Stimulated activated CD8-positive, alpha-beta memory T cell treated with anti-CD3 and anti-CD28 coated beads, Interleukin-7, amount 100 ng/mL, for 1 hour (primary cell): ENCODE measurements at regions not wholly inside any gene's neighbourhood (a gene's known extent, or its start where the extent isn't known, plus 50 kb on each side); places are given as distances from the start of the nearest gene placed in this dataset.
A peak's percentile ranks its signal among the peaks of the same experiment; 100 is the strongest.

ENCODE experiments used
- DNase-seq, 2 donors: peaks; one replicate each; pipeline ENCODE4 v3.0.0-alpha.2; 2020; ENCODE audit warnings: low read depth in 2 of 2

GRCh38 chr14:97575677-97576076 is 778.5 kb downstream of the VRK1 start:
- no peak for DNase-seq

- DNase-seq, result no peak
These were observed 781.9 kb downstream of the VRK1 start for GRCh38 chr14:97578982-97579548.

GRCh38 chr14:97581016-97581415 is 783.8 kb downstream of the VRK1 start:
- no peak for DNase-seq

DNA sequence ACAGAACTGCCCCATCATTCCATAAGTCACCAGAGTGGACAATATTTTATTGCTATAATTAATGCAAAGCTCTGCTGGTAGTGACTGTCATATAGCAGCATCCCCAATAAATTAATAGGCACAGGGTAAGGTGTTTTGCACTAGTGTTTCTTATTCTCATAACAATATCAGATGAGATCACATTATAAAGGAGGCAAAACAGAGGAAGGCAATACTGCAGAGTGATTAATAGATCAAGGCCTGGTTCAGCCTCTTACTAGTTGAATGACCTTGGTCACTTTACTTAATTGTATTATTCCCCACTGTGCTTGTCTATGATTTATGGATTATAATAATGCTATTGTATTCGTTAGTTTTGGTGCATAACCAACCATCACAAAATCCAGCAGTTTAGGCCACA is 784.8 kb downstream of the VRK1 start:
- no peak for DNase-seq

DNA sequence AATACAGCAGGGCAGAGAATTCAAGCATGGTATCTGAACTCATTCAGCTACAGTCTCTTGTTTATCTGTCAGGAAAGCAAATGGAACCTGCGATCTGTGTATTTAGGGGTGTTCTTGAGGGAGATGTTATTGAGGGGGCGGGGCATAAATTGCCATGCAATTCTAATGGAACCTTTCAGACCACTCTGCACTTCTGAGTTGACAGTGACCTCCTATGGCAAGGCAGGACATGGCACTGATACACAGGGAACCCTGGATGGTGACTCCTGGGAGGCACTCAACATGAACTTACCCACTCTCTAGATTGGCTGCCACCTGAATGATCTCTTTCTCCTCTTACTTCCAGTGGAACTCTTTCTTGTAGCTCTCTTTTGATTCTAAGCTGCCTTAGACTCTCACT is 787.3 kb downstream of the VRK1 start:
- DNase-seq, result no peak

DNA sequence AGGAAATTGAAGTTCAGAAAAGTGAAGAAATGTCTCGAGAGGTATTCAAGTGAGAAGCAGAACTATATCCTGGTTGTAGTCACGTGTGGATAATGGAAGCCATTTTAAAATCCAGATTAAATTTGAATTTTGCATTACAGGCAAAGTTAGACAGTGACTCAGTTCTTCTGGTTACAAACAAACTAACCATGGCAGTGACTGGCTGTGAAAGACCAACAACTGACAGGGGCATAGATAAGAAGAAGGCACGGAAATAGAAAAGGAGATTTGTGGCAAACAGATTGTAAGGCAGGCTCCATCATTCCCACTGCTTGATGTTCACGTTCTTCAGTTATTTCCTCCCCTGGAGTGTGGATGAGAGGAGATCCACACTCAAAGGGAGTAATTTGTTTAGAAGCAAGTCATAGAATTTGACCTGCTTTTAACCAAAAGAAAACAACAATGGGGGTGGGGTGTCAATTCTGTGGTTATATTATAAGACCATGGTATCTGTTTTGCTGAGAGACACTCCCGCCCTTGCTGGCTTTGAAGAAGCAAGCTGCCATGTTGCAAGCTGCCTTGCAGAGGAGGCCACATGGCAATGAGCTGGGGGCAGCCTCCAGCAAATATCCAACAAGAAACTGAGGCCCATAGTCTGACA is 795.3 kb downstream of the VRK1 start:
- DNase-seq, result no peak

DNA sequence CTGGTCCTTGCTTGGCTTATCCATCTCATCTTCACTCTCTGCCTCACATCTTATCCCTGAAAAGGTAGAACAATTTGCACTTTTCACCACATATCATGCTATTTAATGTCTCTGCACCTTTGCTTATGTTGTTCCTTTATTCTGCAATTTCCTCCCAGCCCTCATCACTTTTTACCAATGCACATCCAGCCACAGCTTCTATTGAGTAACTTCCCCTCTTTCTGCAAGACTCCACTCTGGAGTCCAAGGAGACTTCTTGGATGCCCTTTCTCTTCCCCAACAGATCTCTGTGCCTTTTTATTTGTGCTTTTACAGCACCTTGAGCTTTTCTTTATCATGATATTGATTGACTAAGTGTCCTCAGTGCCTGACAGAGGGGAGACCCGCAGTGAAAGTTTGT is 797.1 kb downstream of the VRK1 start:
- no peak for DNase-seq

DNA sequence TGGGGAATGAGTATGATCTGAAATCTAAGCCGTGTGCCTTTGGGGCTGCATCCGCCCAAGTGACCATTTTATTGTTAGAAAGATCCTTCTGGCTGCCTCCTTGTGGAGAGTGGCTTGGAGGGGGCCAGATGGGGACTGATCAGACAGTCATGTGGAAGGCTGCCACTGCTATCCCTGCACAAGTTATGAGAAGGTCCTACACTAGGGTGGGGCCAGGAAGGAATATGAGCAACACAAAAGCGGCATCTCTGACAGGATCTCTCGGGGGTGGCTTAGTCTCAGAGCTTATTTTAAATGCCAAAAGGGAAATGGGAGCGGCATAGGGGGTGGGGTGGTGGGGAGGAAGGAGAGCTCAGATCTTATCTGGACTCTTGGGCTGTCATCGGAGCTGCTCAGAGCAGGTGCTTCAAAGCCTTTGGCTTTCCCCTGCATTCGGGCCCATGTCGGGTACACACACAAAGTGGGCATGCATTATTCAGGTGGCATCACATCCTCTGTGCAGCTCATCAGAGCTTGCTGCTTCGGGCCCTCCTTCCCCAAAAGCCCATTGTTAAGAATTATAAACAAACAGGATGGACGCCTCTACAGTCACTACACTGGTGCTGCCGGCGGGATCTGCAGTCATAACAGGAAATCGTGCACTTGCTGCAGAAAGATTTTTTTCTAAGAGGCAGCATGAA is 805.4 kb downstream of the VRK1 start:
- peak; percentile 34 for DNase-seq

- no peak for DNase-seq
These were observed 806.0 kb downstream of the VRK1 start for GRCh38 chr14:97603201-97603600.

DNA sequence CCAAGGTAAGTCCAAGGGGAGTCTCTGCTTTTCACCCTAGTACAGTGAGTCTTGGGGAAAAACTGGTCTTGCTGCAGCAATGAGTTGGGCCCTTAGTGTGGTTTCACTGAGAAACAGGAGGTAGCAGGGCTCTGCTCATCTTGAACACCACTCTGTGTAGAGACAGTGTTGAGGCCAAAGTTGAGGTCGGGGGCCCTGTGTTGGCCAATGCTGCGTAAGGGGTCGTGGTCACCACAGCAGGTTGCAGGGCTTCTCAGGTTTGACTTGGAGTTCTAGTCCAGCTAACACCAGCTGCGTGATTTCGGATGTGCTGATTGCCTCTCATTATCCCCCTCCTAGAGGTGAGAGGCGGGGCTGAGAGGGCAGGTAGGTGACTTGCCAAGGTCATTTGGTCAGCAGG is 807.5 kb downstream of the VRK1 start:
- DNase-seq, result no peak

GRCh38 chr14:97618401-97618800 is 821.2 kb downstream of the VRK1 start:
- DNase-seq, result no peak

GRCh38 chr14:97618917-97619690 is 821.9 kb downstream of the VRK1 start:
- DNase-seq, result no peak

GRCh38 chr14:97620066-97620465 is 822.9 kb downstream of the VRK1 start:
- no peak for DNase-seq

GRCh38 chr14:97624985-97625384 is 827.8 kb downstream of the VRK1 start:
- DNase-seq, result no peak

DNA sequence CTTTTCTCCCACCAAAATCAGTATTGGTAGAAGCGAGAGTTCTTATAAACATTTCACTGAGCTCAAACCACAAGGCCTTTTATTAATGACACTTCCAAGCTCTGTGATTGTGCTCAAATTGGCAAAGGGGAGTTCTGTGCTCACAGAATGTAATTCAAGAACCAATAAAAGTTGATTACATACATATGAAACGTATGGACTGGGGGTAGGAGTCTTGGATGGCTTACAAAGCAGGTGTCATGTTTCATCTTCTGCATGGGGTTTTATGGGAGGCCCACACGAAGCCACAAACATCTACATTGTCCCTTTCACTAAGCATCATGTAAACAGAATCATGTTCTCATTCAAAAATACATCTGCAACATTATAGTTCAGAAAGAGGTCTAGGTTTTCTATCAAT is 828.3 kb downstream of the VRK1 start:
- DNase-seq, result no peak

DNA sequence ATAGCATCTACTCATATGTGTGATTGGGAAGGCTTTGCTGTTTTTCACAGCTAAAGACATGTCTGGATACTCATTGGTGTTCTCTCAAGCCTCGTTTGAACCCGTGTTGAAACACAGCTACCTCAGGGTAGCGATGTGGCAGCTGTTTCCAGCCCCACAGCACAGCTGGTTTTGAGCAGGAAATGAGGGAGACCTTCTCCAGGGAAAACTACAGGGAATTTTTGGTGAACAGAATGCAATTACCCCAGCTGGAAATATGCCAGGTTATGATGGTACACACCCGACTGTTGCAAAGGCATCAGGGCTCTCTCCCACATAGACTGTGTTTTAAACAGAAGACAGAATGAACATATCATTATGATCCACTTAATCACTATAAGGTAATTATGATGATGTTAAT is 828.9 kb downstream of the VRK1 start:
- DNase-seq, result no peak

DNA sequence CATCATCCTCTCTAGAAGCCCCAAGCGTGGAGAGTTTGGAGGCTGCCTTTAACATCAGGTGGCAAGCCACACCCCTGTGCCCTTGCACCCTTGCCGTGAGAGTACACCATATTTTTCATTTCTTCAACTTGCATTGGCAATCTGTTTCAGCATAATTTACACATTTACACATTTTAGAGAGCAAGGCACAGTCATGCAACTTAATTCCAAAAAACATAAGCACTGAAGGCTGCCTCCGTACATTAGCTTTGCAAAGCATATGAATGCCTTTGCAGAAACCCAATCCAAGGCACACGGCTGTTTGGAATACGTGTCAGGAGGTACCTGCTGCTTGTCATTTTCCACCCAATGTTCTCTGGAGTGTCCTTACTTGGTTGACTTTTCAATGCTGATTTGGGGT is 833.1 kb downstream of the VRK1 start:
- DNase-seq, result no peak

DNA sequence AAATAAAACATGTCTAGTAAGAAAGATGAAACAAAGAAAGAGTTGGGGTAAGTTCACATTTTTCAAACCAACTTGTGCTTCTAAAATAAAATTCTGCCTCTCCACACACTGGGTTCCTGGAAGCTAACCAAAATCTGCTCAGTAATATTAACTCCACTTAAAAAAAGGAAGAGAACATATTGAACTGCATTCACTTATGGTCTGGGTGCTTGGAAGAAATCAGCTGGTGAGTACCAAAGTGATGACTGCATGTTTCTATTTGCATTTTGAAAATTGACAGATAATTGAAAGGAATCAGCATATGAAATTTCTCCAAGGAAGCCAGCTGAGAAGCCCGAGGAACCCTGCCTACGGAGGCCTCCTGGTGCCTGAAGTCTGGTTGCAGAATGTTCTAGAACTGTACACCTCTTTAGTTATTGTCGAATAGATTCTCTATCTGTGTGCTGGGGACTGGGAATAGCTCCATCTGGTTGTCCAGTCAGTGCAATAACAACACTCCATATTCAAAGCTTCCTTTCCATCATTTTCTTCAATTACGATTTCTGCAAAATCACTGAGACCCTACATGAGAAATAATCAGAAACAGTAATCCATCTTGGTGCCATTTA is 836.1 kb downstream of the VRK1 start:
- DNase-seq, result no peak

DNA sequence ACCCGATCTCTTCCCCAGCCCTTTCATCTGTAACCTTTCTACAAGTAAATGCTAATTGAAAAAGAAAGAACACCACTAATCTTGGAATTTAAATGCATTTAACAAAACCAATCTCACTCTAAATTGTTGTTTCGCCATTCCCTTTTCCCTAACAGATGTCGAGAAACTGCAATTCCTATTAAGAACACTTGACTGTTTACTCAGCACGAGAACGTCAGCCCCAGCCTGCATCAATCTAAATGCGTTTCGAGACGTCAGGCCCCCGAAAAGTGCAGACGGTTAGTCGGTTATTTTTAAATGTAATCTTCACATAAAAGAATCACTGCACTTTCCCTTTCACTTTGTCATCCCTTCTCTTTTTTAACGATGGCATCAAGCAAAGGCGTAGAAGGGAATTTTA is 837.6 kb downstream of the VRK1 start:
- no peak for DNase-seq

- DNase-seq, result no peak
These were observed 841.7 kb downstream of the VRK1 start for GRCh38 chr14:97638864-97639263.

GRCh38 chr14:97640031-97640430 is 842.8 kb downstream of the VRK1 start:
- no peak for DNase-seq

GRCh38 chr14:97641827-97642226 is 844.6 kb downstream of the VRK1 start:
- no peak for DNase-seq
